NCI-H524 (cell line): ENCODE measurements at regions not wholly inside any gene's neighbourhood (a gene's known extent, or its start where the extent isn't known, plus 50 kb on each side); places are given as distances from the start of the nearest gene placed in this dataset.

Source experiments
- DNase-seq, 2 experiments: peaks; one replicate each; lab custom pipeline; 2025; lab: John Stamatoyannopoulos, UW

- DNase-seq, result no peak
Measured at GRCh38 chr9:13646500-13647021, 367.1 kb upstream of the MPDZ start.

DNA sequence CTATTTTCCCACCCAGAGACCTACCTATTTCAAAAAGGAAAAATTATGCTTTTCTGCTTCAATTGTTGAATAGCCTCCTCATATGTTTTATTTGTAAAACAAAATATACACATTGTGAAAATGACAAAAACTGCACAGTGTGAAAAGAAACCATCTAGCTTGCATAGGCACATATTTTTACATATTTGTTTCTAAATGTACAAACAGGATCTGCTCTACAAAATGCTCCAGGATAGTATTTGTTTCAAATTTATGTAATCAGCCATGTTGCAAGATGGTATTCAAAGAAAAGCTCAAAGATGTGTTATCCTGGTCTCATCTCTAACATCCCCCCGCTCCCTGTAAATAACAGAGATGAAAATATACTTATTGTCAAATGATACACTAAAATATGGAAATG lies 366.1 kb upstream of the MPDZ start:
- no peak for DNase-seq

GRCh38 chr9:13644675-13645074 lies 365.2 kb upstream of the MPDZ start:
- no peak for DNase-seq

- DNase-seq, result no peak
Measured at GRCh38 chr9:13642646-13643045, 363.2 kb upstream of the MPDZ start.

GRCh38 chr9:13629067-13629466 lies 349.6 kb upstream of the MPDZ start:
- DNase-seq, result no peak

DNA sequence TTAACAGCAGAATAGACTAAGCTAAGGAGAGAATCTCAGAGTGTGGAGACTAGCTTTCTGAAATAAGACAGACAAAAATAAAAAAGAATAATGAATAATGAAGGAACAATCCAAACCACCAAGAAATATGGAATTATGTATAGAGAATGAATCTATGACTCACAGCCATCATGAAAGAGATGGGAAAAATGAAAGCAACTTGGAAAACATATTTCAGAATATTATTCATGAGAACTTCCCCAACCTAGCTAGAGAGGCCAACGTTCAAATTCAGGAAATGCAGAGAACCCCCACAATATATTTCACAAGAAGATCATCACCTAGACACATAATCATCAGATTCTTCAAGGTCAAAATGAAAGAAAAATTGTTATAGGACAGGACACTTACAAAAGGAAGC lies 349.0 kb upstream of the MPDZ start:
- no peak for DNase-seq

DNA sequence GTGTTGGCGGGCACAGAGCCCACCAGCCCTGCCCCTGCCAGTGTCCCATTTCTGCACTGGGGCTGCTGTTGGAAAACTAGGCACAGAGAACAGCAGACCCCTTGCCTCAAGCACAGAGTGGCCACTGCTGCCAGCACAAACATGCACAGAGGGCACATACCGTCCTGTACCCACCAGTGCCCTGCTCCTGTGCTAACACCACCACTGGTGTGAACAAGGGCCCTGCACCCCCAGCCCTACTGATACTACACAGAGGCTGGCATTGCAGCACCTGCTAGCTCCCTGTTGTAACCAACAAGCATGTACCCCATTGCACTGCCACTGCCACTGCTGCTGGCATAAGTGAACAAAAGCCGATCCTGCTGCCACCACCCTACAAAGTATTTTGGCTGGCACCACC lies 348.0 kb upstream of the MPDZ start:
- no peak for DNase-seq

GRCh38 chr9:13627071-13627470 lies 347.6 kb upstream of the MPDZ start:
- DNase-seq, result no peak

DNA sequence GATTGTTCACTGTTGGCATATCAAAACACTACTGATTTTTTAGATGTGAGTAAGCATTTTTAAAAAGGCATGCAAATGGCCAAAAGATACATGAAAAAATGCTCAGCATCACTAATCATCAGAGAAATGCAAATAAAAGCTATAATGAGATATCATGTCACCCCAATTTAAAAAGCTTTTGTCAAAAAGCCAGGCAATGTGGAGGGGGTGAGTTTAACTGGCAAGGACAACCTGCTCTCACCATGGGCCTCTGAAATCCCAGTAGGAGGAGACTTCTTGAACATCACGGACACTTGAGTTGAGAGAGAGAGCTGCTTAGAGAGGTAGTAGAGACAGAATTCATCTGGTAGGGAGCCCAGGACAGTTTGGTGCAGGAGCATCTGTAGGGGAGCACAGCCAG lies 347.1 kb upstream of the MPDZ start:
- DNase-seq, result no peak

DNA sequence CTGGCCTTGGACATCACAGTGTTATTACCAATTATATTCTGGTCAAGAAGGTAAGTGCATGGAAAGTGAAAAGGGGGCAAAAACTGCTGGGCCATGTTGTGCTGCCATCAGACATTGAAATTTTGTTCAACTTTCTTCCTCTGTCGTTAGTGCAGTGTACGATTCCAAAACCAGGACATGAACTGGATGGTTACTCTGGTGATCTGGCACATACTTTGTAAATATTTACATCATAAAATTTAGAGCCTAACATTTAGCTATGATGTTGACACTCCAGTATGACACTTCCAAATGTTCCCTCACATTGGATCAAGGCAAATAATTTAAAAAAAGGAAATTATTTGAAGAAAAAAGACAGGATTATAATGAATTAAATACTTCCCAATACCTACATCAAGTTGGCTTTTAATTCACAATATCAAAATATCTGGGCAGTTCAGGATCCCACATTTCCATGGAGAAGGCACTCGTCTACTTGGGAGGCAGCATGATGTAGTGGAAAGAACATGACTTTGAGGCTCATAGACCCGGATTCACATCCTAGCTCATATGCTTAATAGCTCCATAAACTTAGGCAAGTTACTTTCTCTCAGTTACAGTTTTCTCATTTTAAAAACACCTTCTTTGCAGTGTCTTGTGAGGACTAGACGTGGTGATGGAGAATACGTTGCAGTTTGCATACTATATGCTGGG lies 342.5 kb upstream of the MPDZ start:
- DNase-seq, result no peak

DNA sequence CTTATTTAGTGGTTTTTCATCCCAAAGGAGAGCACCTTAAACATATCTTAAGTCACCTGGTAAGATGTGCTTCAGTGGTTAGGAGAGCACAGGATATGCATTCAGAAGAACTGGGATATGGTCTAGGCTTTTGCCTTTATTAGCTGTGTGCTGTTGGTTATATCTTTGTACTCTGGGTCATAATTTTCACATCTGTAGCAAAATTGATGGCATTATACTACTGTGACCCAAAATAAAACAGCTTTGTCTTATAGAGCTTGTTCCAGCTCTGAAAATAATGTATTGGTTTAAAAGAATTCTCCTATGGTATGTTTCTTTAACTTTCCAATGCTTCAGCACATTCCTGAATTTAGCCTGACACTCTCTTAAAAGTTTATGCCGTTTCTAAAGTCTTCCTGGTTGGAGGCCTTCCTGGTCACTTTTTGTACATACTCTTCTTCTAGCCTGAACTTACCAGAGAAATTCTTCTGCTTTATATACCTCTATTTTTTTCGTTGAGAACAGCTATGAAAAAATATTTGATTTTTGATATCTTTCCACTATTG lies 337.1 kb upstream of the MPDZ start:
- no peak for DNase-seq

- DNase-seq, result no peak
Measured at GRCh38 chr9:13615660-13616490, 336.4 kb upstream of the MPDZ start.

DNA sequence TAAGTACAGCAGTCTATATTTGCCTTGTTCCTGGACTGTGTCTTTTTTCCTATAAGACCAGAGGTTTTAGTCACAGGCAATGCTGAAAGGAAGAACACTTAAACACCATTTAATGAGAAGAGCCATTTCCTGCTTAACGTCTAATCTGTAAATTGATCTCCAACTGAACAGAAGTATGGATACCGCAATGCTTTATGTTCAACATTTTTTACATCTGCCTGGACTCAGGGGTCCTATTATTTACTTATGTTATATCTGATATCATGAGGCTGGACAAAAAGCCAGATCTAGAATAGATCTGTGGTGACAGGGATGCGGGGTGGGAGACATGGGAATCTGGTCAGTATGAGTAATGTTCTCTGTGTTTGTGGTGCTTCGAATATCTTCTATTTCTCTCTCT lies 334.6 kb upstream of the MPDZ start:
- DNase-seq, result peak in 1 of 2 experiments; percentile 21

DNA sequence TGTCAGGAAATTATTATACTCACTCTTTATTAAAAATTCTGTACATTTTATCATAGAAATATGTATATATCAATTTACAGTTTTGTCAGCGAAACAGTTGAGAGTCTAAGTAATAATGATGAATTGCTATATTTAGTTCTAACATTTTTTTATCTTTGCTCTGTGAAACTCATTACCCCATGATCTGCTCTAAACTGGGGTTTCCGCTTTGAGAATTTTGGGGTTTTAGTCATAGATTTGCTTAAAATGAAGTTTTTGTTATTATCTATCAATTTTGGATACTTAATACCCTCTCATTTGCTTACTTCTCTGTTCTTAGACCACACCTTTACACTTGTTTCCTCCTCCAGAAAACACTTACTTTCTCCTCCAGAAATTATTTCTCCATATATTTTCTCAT lies 333.8 kb upstream of the MPDZ start:
- DNase-seq, result no peak

GRCh38 chr9:13608451-13608850 lies 329.0 kb upstream of the MPDZ start:
- DNase-seq, result no peak

DNA sequence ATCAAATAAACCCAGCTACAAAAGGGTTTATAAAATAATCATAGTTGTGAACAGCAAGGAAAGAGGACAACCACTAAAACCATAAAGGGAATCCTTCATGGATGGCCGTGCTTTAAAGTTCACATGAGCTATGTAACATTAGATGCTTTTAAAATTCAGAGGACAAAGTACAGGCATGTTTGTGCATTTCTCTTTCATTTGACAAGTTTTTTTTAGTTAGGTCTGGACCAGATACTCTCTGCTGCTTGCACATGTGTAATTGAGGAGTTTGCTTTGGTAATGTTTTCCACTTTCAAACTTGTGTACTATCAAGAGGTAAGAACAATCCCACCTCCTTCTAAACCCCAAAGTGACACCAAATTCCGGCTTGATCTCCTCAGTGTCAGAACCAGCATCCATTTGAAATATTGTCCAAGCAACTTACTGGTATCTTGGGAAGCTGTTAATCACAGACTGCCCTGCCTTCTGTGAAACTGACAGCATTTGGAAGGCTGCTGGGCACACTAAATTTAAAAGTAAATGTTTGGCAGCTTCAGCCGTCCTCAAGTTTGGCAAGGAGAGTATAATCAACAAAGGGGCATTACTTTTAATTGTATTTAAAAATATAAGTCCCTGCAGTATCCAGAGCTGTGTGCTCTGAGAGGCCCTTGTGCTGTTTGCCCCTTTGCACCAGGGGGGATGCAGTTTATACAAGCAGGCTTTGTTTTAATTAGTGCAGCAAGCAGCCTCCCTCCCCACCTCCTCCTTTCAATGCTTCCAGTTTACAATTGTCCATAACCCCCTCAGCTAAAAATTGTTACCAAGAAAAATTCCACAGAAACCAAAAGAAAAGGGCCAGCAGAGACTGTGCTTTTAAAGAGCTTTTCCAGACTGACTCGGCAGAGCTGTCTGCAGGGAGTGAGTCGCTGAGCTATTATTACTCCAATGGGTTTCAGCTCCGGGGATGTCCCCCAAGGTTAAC lies 328.3 kb upstream of the MPDZ start:
- no peak for DNase-seq

GRCh38 chr9:13606586-13606985 lies 327.1 kb upstream of the MPDZ start:
- DNase-seq, result no peak

- no peak for DNase-seq
Measured at GRCh38 chr9:13603921-13604320, 324.4 kb upstream of the MPDZ start.

DNA sequence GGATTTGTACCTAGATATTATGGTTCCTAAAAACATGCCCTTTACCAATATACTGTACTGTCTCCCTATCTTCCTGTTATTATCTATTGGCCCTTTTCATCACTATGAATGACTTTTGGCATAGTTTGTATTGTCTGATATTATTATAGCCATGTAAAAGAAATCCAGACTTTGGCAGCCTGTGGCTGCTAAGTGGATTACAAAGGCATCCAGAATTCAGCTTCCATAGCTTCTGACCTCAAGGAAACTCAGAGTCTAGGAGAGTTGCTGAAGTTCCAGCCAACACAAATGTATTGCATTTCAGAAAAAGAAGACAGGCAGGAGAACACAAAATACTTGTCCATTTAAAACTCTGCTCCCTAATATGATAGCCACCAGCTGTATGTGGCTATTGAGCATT lies 319.2 kb upstream of the MPDZ start:
- no peak for DNase-seq

- DNase-seq, result no peak
Measured at GRCh38 chr9:13597427-13597826, 317.9 kb upstream of the MPDZ start.

DNA sequence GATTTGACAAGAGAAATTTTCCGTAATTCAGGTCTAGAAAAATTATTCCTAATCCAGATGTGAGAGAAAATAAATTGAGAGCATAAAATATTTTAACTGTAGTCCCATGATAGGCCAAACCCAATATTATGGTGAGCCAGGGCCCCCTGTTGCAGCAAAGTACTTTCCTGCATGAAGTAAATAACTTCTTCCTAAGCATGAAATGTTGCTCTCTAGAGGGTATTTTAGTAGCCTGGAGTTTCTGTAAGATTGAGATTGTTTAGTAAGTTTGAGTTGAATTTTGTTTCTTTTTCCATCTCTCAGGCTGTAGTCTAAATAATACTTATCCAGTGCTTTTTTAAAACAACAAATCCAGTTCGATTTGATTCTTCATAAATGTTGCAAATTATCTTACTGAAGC lies 317.5 kb upstream of the MPDZ start:
- DNase-seq, result no peak

GRCh38 chr9:13596383-13596970 lies 317.0 kb upstream of the MPDZ start:
- no peak for DNase-seq
